Mesendoderm (in vitro differentiated cells): ENCODE measurements at regions not wholly inside any gene's neighbourhood (a gene's known extent, or its start where the extent isn't known, plus 50 kb on each side); places are given as distances from the start of the nearest gene placed in this dataset.
A peak's percentile ranks its signal among the peaks of the same experiment; 100 is the strongest.

Source experiments
- DNase-seq: peaks from one replicate; pipeline ENCODE4 v3.0.0; 2013
- H2AK5ac ChIP-seq: 2 replicates; pipeline ENCODE4 v1.6.1; 2013; ENCODE audit warnings: low read length, inconsistent platforms
- H2BK120ac ChIP-seq: 2 replicates; pipeline ENCODE4 v1.6.1; 2013; ENCODE audit warnings: low read depth, mild to moderate bottlenecking, low read length, moderate library complexity, mixed read lengths
- H2BK15ac ChIP-seq: replicated peaks from 2 replicates; pipeline ENCODE4 v1.6.1; 2013; ENCODE audit warnings: low read depth, mild to moderate bottlenecking, moderate library complexity
- H2BK5ac ChIP-seq: 2 replicates; pipeline ENCODE4 v1.6.1; 2013; ENCODE audit warnings: low read length, inconsistent platforms
- H3K18ac ChIP-seq: 2 replicates; pipeline ENCODE4 v1.6.1; 2013; ENCODE audit warnings: mild to moderate bottlenecking, low read length, mixed read lengths
- H3K23ac ChIP-seq: one replicate; pipeline ENCODE4 v1.6.1; 2013; ENCODE audit warnings: low read length
- H3K27ac ChIP-seq: 2 replicates; pipeline ENCODE4 v1.5.1; 2013; ENCODE audit warnings: low read depth, mild to moderate bottlenecking, inconsistent platforms, low read length, moderate library complexity
- H3K27me3 ChIP-seq: 2 replicates; pipeline ENCODE4 v1.6.1; 2013; ENCODE audit warnings: low read length, control low read depth, mild to moderate bottlenecking, inconsistent platforms; ENCODE audit not compliant: insufficient read depth, poor library complexity
- H3K36me3 ChIP-seq: 2 replicates; pipeline ENCODE4 v1.6.1; 2013; ENCODE audit warnings: low read length, inconsistent platforms; ENCODE audit not compliant: control insufficient read depth, insufficient read depth
- H3K4ac ChIP-seq: one replicate; pipeline ENCODE4 v1.6.1; 2013; ENCODE audit warnings: low read depth, mild to moderate bottlenecking, low read length, moderate library complexity
- H3K4me1 ChIP-seq: 2 replicates; pipeline ENCODE4 v1.6.1; 2013; ENCODE audit warnings: low read depth, low read length, inconsistent platforms; ENCODE audit not compliant: control insufficient read depth
- H3K4me2 ChIP-seq: 2 replicates; pipeline ENCODE4 v1.6.1; 2013; ENCODE audit warnings: low read length
- H3K4me3 ChIP-seq: 2 replicates; pipeline ENCODE4 v1.5.1; 2013; ENCODE audit warnings: mild to moderate bottlenecking, low read length
- H3K56ac ChIP-seq: one replicate; pipeline ENCODE4 v1.6.1; 2013; ENCODE audit warnings: low read length
- H3K79me1 ChIP-seq: 2 replicates; pipeline ENCODE4 v1.6.1; 2013; ENCODE audit warnings: low read length, inconsistent platforms
- H3K79me2 ChIP-seq: 2 replicates; pipeline ENCODE4 v1.6.1; 2013; ENCODE audit warnings: mild to moderate bottlenecking, low read length; ENCODE audit not compliant: control insufficient read depth, insufficient read depth
- H3K9ac ChIP-seq: 2 replicates; pipeline ENCODE4 v1.6.1; 2013; ENCODE audit warnings: low read length, inconsistent platforms
- H4K5ac ChIP-seq: one replicate; pipeline ENCODE4 v1.6.1; 2013; ENCODE audit warnings: low read length
- H4K8ac ChIP-seq: one replicate; pipeline ENCODE4 v1.6.1; 2013; ENCODE audit warnings: low read depth, mild to moderate bottlenecking, control low read depth, low read length, moderate library complexity
- WGBS: extraction: QIAGEN DNeasy Blood & Tissue Kit; methylation state at CpG from one replicate; pipeline ENCODE4 v1.1.7; 2013; ENCODE audit warnings: low lambda C conversion rate, missing lambda C conversion rate; ENCODE audit not compliant: insufficient coverage; ENCODE audit errors: extremely low coverage; 5-methylcytosine and 5-hydroxymethylcytosine counted together

GRCh38 chr6:44524476-44525227 is 137.1 kb downstream of the CDC5L start:
- Histone ChIP-seq H3K4me1 (peaks cover 9% of the 10 kb centered on the region), H3K79me1 (no peaks in the 10 kb centered on the region), H3K27ac (no peak overlapping the region), H4K8ac (no peak overlapping the region), H2BK5ac (no peak overlapping the region), H3K36me3 (no peaks in the 10 kb centered on the region), H2BK120ac (no peak overlapping the region), H3K56ac (no peak overlapping the region), H3K4me2 (no peak overlapping the region), H4K5ac (no peak overlapping the region), H3K4me3 (no peak overlapping the region), H3K23ac (no peak overlapping the region), H3K79me2 (no peaks in the 10 kb centered on the region), H3K18ac (no peak overlapping the region), H3K4ac (no peak overlapping the region), H3K9ac (no peak overlapping the region), H2AK5ac (no peak overlapping the region), H3K27me3 (no peaks in the 10 kb centered on the region), H2BK15ac (no peak overlapping the region)
- WGBS: no CpG with 5 or more reads among the region's 6 CpGs
- no peak for DNase-seq

- Histone ChIP-seq H3K36me3 (no peaks in the 10 kb centered on the region), H3K4me2 (no peak overlapping the region), H3K27ac (no peak overlapping the region), H3K79me1 (no peaks in the 10 kb centered on the region), H3K23ac (no peak overlapping the region), H3K9ac (no peak overlapping the region), H3K56ac (no peak overlapping the region), H3K27me3 (no peaks in the 10 kb centered on the region), H2BK120ac (no peak overlapping the region), H3K79me2 (no peaks in the 10 kb centered on the region), H4K5ac (no peak overlapping the region), H2BK5ac (no peak overlapping the region), H3K18ac (no peak overlapping the region), H3K4ac (no peak overlapping the region), H2BK15ac (no peak overlapping the region), H3K4me3 (no peak overlapping the region), H3K4me1 (peaks cover 9% of the 10 kb centered on the region), H4K8ac (no peak overlapping the region), H2AK5ac (no peak overlapping the region)
- WGBS: no CpG with 5 or more reads among the region's 9 CpGs
- DNase-seq: no peak
Observed at GRCh38 chr6:44525761-44526351, 138.3 kb downstream of the CDC5L start.

GRCh38 chr6:44527181-44527580 is 139.7 kb downstream of the CDC5L start:
- Histone ChIP-seq H3K4me1 (peaks cover 9% of the 10 kb centered on the region), H3K4me2 (no peak overlapping the region), H2BK5ac (no peak overlapping the region), H3K9ac (no peak overlapping the region), H2AK5ac (no peak overlapping the region), H4K5ac (no peak overlapping the region), H4K8ac (no peak overlapping the region), H3K27ac (no peak overlapping the region), H3K36me3 (no peaks in the 10 kb centered on the region), H3K18ac (no peak overlapping the region), H3K23ac (no peak overlapping the region), H3K4ac (no peak overlapping the region), H2BK120ac (no peak overlapping the region), H3K79me1 (no peaks in the 10 kb centered on the region), H3K4me3 (no peak overlapping the region), H2BK15ac (no peak overlapping the region), H3K56ac (peak overlapping the region; percentile 22), H3K79me2 (no peaks in the 10 kb centered on the region), H3K27me3 (no peaks in the 10 kb centered on the region)
- no peak for DNase-seq
- WGBS: no CpG with 5 or more reads among the region's 6 CpGs

GRCh38 chr6:44527583-44528369 is 140.3 kb downstream of the CDC5L start:
- Histone ChIP-seq H3K9ac (no peak overlapping the region), H3K56ac (peak overlapping the region; percentile 22), H3K4me3 (no peak overlapping the region), H3K79me2 (no peaks in the 10 kb centered on the region), H3K27me3 (no peaks in the 10 kb centered on the region), H2AK5ac (no peak overlapping the region), H3K4ac (no peak overlapping the region), H4K8ac (no peak overlapping the region), H3K4me2 (no peak overlapping the region), H2BK120ac (no peak overlapping the region), H2BK15ac (no peak overlapping the region), H3K18ac (no peak overlapping the region), H3K27ac (no peak overlapping the region), H3K36me3 (no peaks in the 10 kb centered on the region), H3K79me1 (no peaks in the 10 kb centered on the region), H3K4me1 (peaks cover 9% of the 10 kb centered on the region), H3K23ac (no peak overlapping the region), H2BK5ac (no peak overlapping the region), H4K5ac (no peak overlapping the region)
- DNase-seq: peak; percentile 21
- WGBS: no CpG with 5 or more reads among the region's 14 CpGs

GRCh38 chr6:44528370-44528644 is 140.8 kb downstream of the CDC5L start:
- no peak overlapping the region for H3K9ac ChIP-seq
- no CpG with 5 or more reads among the region's 5 CpGs for WGBS

More at GRCh38 chr6:44528370-44528644, 140.8 kb downstream of the CDC5L start:
- no peak overlapping the region for H4K8ac ChIP-seq
- H2AK5ac ChIP-seq: no peak overlapping the region
- no peak overlapping the region for H4K5ac ChIP-seq
- no peak for DNase-seq
- no peaks in the 10 kb centered on the region for H3K79me2 ChIP-seq
- H2BK120ac ChIP-seq: no peak overlapping the region
- H3K4me3 ChIP-seq: no peak overlapping the region
- no peak overlapping the region for H3K27ac ChIP-seq
- H3K4ac ChIP-seq: no peak overlapping the region
- H3K18ac ChIP-seq: no peak overlapping the region
- no peak overlapping the region for H2BK15ac ChIP-seq
- no peaks in the 10 kb centered on the region for H3K79me1 ChIP-seq
- no peaks in the 10 kb centered on the region for H3K27me3 ChIP-seq
- H2BK5ac ChIP-seq: no peak overlapping the region
- H3K56ac ChIP-seq: no peak overlapping the region
- H3K36me3 ChIP-seq: no peaks in the 10 kb centered on the region
- no peak overlapping the region for H3K23ac ChIP-seq
- peaks cover 11% of the 10 kb centered on the region for H3K4me1 ChIP-seq
- no peak overlapping the region for H3K4me2 ChIP-seq
